Activated CD8-positive, alpha-beta memory T cell treated with anti-CD3 and anti-CD28 coated beads, Interleukin-2, amount 50 U/mL, for 1 hour (primary cell): ENCODE measurements at regions not wholly inside any gene's neighbourhood (a gene's known extent, or its start where the extent isn't known, plus 50 kb on each side); places are given as distances from the start of the nearest gene placed in this dataset.
"Not testable (repeated sequence)": the region's sequence is repeated elsewhere in the genome, so short reads cannot be mapped to it uniquely, and the experiment has no call there.

Experiments used
- DNase-seq: peaks from one replicate; pipeline ENCODE4 v3.0.0-alpha.2; 2020; ENCODE audit errors: extremely low read depth

- no peak for DNase-seq
Observed at GRCh38 chr18:38250971-38251370, 685.4 kb upstream of the CELF4 start.

- no peak for DNase-seq
Observed at GRCh38 chr18:38244480-38244879, 678.9 kb upstream of the CELF4 start.

- DNase-seq, result no peak
Observed at GRCh38 chr18:38243291-38243690, 677.7 kb upstream of the CELF4 start.

DNA sequence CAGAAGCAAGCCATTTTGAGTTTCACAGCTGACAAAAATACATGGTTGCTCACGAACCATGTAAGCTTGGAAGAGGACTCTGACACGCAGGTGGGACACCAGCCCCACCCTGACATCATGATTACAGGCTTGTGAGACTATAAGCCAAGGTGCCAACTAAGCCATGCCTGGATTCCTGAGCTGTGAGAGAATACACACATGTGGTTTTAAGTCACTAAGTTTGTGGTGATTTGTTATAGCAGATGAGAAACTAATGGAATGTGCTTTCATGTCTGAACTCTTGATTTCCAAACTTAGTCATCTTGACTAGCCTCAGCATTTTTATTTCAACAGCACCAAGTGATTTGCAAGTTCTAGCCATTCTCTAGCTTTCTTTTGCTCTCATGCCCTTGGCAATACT, 676.1 kb upstream of the CELF4 start:
- DNase-seq, result no peak

- no peak for DNase-seq
Observed at GRCh38 chr18:38241216-38241615, 675.6 kb upstream of the CELF4 start.

- no peak for DNase-seq
Observed at GRCh38 chr18:38239606-38240005, 674.0 kb upstream of the CELF4 start.

DNA sequence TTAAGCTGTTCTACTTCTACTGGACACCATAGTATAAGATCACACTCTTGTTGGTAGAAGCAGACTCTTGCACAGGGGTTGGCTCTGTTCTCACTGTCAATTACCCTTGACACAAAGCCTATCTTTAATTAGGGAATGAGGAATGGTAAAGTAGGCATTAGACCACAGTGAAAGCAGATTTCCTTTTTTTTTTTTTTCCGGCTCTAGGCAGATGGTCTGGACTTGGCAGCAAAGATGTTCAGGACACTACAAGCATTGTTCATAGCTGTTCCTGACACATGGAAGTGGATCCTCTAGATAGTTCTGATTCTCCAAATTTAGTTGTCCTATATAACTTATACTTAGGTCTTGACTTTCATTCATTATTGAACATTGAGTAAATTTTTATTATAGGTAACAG, 672.2 kb upstream of the CELF4 start:
- no peak for DNase-seq

DNA sequence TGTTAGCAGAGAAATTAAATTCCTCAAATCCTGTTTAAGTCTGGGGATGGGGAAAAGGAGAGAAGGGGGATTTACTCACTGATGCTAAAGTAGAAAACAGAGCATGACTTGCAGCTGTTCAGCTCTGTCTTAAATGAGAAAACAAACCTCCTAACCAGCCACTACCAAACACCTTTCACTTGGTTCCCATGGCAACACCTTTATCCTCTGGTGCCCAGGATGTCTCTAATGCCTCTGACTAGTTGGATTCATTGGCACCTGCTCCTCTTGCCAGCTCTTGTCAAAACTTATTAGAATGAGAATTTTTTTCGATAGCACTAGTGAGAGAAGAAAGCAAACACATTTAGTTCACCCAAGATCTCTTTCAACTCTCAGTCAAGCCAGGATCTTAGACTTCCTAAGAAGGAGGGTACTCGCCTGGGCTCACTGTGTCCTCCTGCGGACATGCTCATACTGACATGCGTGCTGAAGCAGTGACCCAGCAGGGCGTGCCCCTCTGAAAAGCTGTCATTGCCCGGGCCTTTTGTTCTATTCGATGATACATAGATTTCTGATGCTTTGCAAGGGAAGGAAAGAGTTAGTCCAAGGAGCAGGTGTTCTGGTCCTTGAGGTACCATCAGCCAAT, 656.0 kb upstream of the CELF4 start:
- DNase-seq, result no peak

DNA sequence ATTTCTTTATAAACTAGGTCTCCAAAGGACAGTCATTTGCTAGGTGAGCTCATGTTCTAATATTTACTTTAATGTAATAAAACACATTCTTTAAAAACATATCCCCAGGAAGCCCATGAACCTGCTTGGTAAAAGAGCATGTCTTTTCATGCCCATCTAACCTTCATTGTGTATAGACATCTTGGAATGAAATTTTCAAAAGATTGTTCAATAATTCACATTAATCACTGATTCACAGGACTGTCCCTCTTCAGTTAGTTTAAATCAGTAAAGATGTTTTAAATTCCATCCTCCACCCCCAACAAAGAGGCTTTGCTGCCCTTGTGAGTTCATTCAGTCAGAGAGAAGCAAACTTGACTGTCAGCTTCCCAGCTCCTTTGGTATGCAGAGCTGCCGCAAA, 633.4 kb upstream of the CELF4 start:
- DNase-seq, result no peak

- no peak for DNase-seq
Observed at GRCh38 chr18:38198526-38198925, 632.9 kb upstream of the CELF4 start.

GRCh38 chr18:38186491-38186890, 620.9 kb upstream of the CELF4 start:
- no peak for DNase-seq

DNA sequence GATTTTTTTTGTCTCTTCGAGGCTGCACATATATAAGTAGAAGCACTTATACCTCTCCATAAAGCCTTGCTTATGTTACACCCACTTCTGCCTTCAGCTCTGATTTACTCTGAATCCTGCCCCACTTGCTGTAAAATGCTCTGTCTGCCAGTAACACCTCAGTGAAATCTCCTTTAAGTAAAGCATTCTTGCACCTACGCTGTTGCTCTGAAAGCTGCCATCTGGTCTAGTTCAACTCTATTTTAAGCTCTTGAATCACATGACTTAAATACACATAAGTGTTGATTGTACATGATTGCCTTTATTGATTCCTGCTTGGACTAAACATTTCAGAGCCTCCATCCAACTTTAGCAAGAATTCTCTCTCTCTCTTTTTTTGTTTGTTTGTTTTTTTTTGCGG, 609.0 kb upstream of the CELF4 start:
- DNase-seq, result no peak

DNA sequence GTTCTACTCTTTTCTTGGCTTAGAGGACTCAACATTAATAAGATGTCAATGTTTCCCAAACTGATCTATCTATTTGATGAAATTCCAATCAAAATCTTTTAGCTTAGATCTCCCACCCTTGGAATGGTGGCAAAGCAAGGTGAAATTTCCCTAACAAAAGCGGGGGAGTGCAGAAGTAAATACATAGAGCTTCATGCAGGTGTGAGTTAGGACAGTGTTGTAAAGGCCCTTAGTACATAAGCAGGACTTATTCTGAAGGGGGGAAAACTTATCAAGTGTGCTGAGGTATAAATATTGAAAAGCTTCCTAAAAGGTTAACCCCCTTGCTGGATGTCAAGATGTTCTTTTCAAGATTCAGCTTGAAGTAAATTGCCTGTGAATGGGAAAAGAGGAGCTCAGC, 608.6 kb upstream of the CELF4 start:
- DNase-seq, result no peak

- no peak for DNase-seq
Observed at GRCh38 chr18:38170845-38171244, 605.2 kb upstream of the CELF4 start.

DNA sequence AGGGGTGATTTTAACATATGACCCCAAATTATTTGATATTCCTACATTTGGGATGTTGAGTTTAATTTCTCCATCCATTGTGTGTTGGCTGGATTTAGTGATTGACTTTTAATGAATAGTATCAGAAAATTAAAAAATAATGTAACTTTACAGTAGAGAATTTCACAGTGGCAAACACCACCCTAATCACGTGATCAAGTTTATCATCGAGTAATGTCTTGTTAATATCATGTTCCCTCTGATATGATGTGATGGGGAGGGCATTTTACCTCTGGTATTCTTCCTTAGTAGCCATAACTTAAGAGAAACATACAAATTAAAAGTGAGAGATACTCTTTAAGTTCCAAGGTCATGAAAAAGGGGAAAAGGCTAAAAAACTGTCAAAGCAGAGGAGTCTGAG, 602.0 kb upstream of the CELF4 start:
- no peak for DNase-seq

- DNase-seq, result not testable (repeated sequence)
Observed at GRCh38 chr18:38153116-38153515, 587.5 kb upstream of the CELF4 start.

GRCh38 chr18:38116716-38117115, 551.1 kb upstream of the CELF4 start:
- DNase-seq, result no peak

- no peak for DNase-seq
Observed at GRCh38 chr18:38115201-38115600, 549.6 kb upstream of the CELF4 start.

- DNase-seq, result no peak
Observed at GRCh38 chr18:38087538-38087937, 521.9 kb upstream of the CELF4 start.

DNA sequence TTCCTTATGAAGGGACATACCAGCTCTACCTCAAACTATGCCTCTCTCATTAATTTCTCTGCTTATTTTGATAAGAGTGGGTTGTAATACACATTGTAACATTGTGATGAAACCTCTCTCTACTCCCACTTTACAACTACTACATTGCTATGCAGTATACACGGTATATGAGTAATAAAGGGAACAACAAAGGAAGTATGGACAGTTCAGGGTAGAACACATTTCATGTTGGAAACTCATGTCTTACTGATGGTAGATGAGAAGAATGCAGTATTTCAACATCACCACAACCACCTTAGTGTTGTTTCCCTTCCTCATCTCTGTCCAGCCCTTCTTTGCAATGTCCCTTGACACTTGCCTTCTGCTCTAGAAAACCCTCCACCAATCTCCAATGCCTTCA, 515.9 kb upstream of the CELF4 start:
- DNase-seq, result no peak

- no peak for DNase-seq
Observed at GRCh38 chr18:38077229-38077628, 511.6 kb upstream of the CELF4 start.

DNA sequence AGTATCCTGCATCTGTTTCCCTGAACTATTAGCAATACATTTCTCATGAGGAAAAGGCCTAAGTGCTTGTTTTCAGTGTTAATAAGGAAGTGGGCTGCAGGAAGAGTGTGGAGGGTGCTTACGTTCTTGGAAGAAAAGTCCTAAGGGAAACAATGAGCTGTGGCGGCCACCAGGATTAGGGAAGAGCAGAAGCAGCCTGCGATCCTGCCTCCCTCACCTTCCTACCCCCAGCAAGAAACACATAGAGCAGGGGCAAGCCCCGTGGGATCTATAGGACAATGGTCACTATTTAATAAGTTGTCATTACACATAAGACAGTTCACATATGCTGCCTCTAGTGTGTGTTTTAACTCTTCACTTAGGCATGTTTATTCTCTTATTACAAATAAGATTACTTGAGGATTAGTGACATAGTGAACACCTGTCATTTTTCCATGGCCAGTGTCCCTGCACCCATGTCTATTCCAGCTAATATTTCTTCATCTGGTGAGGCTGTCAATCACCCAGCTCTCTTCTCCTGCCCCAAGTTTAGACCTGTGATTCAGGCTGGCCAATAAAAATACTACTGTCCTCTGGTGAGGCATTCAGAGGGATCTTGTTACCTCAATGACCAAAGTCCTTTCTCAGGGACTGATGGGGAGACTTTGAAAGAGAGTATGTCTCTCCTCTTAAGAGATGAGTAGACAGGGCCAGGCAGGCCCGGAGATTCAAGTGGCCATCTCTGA, 510.9 kb upstream of the CELF4 start:
- DNase-seq, result no peak

GRCh38 chr18:38074298-38074876, 508.8 kb upstream of the CELF4 start:
- DNase-seq, result no peak
